ENCODE measurements at regions not wholly inside any gene's neighbourhood (a gene's known extent, or its start where the extent isn't known, plus 50 kb on each side); places are given as distances from the start of the nearest gene placed in this dataset.
A peak's percentile ranks its signal among the peaks of the same experiment; 100 is the strongest.

DNA sequence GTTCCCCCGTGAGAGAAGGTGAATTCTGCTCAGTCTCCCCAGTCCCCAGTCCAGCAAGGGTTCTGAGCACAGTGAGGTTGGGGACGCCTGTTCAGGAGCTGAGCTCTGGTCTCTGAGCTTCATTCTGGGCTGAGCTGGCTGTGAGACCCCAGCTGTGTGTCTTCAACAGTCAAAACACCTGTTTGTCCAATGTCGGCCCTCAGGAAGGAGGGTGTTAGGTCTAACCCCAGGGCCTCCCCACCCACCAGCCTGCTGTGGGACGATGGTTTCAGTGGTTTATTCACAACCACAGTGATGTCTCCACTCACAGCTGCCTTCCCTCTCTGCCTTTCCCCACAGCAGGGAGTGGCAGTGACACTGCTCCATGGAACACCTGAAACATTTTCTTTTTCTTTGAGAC, 1282.9 kb downstream of the TBC1D22A start:
- DNase-seq: no peak

DNA sequence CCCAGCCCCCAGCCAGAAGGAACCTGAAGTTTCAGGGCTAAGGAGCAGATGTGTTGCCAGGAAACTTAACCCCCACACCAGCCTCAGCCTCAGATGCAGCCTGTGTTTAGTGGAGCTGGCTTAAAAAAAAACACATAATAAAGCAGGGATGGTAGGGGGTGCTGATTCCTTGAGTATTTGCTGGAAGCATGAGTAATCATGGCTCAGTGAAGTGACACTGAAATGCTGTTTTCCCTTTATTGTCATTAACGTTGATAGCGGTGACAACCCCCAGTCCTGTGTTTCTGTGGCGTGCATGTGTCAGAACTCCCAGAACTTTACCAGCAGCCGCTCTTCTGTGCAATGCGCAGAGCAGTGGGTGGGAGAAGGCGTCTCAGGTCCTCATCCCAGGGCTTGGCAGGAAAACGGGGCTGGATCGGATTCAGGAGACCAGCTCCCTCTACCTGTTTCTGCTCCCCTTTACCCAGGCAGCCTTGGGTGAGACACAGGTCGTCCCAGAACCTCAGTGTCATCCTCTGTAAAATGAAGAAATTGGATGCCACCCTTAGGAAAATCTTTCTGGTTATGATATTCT, 1282.1 kb downstream of the TBC1D22A start:
- peak; percentile 36 for DNase-seq

DNA sequence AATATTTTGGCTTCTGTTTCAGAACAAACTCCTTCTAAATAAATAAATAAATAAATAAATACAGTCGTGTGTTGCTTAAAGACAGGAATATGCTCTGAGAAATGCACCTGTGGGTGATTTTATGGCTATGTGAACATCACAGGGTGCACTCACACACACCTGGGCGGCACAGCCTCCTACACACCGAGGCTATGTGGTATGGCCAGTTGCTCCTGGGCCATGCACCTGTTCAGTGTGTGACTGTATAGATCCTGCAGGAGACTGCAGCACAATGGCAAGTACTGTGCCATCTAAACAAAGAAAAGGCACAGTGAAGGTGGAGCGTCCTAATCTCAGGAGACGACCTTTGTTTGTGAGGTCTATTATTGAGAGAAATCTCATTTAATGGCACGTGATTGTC, 1281.1 kb downstream of the TBC1D22A start:
- DNase-seq: no peak

DNA sequence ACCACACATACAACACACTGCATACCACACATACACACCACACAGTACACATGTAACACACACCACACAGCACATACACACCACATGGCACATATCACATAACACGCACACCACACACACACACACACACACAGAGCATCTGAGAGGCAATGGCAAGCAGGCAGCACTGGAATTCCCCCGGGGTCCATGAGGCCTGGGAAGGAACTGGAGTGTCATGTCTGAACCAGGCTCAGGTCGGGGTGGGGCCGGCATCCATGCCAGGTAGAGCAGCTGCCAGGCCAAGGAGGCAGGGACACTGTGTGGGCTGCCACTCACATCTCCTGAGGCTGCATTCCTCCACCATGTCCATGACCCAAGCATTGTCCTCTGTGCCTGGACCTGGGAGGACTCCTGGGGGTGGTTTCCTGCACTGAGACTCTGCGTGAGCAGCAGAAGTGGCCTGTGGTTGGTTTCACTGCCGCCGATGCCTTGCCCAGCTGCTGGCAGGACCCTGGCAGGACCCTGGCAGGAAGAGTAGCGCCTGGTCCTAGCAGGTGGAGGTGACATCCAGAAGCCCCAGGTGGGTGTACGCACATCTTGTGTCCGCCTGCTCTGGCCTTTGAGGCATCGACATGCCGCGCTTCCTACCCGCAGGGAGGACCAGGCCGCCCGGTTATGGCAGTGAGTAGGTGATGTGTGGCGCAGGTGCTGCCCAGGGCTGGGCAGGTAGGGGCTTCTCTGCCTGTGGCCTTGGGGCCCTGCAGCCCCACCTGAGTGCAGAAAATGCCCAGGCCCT, 1280.4 kb downstream of the TBC1D22A start:
- no peak for DNase-seq

DNA sequence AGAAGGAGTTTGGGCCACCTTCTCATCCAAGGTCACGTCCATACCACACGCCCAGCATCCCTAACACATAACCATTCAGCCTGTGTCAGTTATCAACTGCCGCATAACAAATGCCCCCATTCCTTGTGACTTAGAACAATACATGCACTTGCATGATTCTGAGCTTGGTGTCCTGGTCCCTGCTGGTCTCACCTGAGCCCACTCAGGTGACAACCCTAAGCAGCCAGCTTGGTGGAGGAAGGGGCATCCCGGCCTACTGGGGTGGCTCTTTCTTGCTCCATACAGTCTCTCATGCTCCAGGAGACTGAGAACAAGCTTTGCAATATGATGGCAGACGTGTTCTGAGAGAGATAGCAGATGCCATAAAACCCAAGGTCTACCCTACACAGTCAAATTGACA, 1276.9 kb downstream of the TBC1D22A start:
- DNase-seq: no peak

DNA sequence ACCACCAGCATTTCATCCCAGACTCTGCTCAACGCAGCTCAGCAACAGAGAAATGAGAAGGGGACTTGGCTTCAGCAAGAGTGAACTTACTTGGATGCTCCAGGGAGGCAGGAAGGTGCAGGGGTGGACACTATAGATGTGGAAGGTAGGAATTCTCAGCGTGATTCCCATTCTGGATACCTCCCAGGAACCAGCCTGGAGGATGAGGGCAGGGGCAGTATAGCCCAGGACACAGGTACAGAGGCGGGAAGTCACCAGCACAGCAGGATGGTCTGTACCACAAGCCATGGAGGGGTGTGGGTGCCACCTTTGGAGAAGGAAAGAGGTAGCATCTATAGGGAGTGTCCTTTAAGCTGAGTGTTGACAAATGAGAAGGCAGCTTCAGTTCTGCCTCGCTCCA, 1275.2 kb downstream of the TBC1D22A start:
- DNase-seq: no peak

DNA sequence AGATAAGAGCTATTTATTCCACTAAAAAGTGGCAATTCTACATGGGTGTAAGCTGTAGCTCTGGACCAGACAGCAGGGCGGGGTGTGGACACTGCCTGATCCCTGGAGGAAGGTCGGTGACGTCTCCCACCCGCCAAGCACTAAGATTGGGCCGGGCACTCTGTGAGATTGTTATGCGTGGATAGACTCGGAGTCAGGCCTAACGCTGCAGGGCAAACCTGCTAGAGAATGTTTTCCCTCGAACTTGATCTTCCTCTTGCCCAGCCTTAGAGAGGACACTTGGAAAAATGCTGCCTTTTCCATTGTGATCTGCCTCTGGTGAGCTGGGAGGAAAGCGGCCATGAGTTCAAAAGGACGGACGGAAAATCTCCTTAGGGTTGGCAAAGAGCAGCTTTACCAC, 1273.4 kb downstream of the TBC1D22A start:
- DNase-seq: no peak

DNA sequence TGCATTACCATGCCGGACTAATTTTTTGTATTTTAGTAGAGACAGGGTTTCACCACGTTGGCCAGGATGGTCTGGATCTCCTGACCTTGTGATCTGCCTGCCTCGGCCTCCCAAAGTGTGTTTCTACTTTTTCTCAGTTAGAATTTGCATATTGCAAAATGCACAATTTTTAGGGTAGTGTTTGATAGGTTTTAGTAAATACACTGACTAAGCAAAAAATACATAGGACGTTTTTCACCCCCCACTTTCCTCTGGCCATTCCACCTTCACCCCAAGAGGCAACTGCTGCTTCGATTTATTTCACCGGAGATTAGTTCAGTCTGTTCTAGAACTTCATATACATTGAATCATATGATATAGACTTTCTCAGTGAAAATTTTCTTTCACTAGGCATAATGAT, 1269.1 kb downstream of the TBC1D22A start:
- no peak for DNase-seq

DNA sequence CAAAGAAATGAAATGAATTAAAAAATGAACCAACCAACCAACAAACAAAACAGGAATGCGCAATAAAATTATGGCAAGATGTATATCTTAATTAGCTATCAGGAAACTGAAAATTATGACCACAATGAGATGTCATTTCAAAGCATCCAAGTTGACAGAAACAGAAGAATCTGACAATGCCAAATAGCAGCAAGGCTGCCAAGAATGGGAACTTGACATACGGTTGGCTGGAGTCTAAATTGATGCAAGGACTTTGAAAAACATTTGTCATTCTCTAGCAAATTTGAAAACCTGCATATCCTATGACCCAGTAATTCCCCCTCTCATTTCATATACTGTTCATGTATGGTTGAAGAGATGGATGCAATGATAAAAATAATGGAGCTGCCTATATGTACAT, 1262.6 kb downstream of the TBC1D22A start:
- DNase-seq: no peak

DNA sequence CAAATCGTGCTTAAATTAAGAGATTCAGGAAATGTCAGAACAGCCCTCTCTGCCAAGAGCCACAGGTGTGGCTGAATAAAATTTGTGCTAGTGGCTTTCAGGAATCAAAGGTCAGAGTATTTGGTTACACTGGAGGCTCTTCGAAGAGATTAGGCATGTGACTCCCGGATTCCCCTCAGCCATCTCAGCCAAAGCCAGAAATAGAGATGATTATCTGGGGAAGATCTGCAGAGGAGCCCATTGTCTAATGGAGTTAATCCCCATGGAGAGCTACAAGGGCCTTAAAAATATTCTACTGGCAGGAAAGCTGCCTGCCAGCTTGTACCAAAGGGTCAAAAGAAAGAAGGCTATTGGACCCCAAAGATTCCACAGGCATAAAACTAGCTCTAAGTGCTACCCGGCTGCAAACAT, 1259.5 kb downstream of the TBC1D22A start:
- no peak for DNase-seq

DNA sequence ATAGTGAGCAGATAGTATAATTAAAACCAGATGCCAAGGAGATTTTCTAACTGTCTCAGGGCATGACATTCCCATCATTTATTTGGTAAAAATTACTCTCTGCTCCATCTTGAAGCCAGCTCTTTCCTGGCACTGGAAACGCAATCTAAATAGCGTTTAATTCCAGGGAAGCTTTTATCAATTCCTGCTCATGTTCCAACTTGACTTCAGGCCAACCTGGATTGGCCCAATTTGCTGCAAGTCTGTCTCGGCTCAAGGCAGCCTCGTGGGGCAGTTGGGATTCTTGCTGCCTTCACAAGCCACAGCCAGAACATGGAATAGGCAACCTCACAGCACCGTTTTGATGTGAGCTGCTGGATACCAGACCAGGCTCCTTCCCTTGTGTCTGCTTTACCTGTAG, 1255.9 kb downstream of the TBC1D22A start:
- DNase-seq: no peak

DNA sequence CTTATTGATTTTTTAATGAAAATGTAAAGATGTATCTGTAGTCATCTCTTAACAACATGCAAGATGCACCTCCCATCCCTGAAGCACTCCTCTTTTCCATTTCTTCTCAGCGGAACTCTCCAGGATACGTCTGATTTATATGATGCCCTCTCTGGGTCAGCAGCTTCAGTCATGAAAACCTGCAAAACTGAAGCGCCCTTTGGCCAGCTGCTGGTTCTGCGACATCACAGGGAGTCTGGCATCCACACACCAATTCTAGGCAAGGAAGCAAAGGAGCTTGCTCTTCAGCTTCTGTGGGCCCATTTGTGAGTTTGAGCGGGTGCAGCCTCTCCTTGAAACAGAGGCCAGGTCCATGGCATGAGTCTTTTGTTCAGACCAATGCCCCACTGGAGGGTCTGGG, 1253.3 kb downstream of the TBC1D22A start:
- no peak for DNase-seq

DNA sequence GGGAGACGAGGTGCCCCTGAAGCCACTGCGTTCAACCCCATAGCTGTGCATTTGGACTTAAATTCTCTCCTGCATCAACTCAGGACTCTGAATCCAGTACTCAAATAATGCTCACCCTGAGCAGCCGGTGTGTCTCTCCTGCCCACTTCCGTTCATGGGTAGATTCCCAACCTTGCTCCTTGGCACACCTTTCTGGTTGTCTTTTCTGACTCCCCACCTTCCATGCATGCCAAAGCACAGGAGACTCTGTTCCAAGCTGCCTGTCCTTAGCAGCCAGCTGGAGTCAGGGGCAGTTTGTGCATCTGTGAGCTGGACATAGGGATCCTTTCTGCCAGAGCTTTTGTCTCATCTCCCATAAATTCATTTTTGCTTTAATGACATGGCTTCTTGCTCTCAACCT, 1242.5 kb downstream of the TBC1D22A start:
- DNase-seq: no peak

DNA sequence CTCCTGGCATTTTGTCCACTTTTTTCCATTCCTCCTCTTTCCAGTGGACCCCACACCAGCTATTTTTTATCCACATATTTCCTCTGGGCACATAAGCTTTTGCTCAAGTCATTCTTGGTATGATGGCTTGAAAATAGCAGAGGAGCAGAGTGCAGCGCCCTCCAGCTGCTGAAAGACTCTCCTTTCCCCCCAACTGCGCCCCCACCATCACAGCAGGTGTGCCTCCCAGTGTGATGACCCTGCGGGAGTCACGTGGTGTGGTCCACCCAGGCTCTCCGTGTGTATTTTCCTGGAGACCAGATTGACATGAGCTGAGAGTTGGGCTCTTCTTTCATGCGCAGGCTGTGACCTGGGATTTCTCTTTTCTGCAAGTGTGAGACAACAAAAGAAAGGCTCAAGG, 1241.6 kb downstream of the TBC1D22A start:
- DNase-seq: no peak

DNA sequence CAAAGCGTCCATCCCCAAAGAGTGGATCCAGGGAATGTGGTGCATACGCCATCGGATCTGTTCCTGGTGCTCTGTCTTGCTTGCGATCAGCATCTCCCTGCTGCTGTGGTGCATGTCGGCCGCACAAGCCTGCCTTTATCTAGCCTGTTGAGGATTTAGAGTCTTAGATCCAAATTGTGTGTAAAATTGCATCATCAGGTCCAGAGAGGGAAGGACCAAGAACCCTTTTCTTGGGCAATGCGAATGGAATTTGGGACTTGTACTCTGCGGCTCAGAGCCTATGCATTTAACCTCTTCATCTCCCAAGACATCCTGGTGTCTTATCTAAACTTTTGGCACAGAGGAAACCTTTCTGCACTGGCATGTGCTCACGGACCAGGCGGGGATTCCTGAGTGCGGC, 1238.7 kb downstream of the TBC1D22A start:
- DNase-seq: no peak

DNA sequence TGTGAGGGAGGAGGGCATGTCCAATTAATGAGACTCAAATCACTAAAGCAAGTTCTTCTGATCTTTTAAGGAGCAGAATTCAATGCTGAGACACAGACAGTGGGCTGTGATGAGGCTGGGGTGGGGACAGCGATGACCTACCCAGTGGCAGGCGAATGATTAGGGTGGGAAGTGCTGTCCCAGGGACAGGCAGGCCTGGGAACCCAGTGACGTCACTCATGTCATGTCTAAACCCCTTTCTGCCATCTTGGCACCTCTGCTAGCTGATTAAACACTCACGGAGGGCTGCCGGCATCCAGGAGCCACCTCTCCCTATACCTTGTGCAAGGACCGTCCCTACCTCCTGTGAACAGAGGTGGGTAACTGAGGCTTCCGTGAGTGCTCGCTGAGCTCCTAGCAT, 1235.2 kb downstream of the TBC1D22A start:
- no peak for DNase-seq

DNA sequence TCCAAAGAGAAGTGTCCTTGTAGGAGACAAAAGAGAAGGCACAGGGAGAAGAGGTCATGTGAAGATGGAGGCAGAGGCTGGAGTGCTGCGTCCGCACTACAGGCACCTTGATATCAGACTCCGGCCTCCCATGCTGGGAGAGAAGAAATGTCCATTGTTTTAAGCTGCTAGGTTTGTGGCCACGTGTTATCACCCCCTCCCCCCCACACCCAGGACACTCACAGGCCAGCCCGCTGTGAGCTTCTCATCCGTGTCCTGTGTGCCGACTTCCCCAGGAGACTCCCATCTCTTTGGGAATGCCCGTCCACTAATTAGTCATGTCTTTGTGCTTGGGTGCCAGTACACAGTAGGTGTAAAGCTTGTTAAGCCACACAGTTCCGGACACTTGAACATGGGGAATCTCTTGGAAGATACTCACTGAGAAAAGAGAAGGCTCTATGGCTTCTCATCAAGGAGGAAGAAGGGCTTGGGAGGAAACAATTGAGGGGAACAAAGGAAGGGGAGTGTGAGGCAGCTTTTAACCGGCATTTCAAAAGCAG, 1234.7 kb downstream of the TBC1D22A start:
- no peak for DNase-seq

DNA sequence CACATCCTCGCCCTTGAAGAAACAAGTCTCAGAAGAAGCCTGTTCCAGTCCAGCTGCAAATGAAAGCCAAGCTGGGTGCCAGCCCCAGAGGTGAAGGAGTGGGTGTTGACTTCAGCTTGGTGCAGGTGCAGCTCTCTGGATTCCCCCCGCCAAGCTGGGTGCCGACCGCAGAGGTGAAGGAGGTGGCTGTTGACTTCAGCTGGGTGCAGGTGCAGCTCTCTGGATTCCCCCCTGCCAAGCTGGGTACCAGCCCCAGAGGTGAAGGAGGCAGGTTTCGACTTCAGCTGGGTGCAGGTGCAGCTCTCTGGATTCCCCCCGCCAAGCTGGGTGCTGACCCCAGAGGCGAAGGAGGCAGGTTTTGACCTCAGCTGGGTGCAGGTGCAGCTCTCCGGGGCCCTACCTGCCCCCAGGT, 1234.0 kb downstream of the TBC1D22A start:
- no peak for DNase-seq

DNA sequence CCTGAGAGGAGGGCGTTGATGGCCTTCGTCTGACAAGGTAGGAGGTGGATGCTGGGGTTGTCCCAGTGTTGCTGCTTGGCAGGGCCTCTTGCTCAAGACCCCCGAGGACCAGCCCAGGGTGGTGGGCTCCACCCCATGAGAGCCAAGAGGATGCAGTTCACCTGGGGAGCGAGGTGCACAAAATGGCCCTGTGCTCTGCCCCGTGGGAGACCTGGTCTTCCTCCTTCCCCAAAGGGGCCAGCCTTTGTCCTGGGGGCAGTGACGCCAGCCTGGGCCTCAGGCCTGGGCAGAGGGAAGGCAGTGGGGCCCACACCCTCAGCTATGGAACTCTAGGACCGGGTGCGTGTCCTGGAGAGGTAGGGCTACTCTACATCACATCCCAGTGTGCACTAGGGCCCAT, 1233.3 kb downstream of the TBC1D22A start:
- DNase-seq: no peak

DNA sequence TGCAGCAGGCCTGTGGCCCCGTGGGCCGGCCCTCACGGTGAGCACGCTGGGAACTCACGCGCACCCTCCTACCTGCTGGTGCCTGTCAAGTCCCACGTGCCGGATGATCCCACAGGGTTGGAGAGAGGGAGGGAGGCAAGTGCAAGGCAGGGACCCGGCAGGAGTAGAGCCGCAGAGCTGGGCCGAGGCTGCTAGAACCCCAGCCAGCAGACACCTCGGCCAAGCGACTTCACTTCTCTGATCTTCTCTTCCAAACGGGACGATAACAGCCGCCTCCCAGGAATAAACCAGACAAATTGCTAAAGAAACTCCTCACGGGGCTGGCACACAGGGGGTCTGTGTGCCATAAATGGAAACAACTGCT, 1232.8 kb downstream of the TBC1D22A start:
- DNase-seq: no peak

DNA sequence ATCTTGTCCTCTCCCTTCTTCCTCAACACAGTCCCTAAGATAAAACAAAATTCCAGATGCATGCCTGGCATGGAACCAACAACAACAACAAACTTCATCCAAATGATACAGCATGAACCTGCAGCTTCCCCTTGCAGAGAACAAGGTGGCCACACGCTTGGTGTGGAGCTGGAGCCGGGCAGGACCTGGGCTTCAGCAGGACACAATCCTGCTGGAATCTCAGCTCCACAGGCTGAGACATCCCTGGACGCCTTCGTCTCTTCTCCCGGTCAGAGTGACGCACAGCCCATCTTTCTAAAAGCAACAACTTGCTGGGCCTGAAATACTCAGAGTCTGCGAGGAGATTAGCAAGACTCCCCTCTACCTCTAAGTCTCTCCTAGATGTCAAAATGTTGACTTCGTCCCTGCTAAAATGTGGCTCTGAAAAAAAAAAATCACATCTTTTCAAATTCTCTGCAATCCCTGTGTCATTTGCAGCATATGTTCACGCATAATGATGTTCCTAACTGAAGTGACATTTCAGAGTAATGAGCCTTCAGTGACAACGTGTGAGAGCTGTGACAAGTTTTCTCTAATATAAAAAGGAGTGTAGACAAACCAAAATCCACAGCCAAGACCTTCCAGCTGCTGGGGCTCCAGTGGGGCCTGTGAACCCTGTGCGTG, 1232.3 kb downstream of the TBC1D22A start:
- no peak for DNase-seq

DNA sequence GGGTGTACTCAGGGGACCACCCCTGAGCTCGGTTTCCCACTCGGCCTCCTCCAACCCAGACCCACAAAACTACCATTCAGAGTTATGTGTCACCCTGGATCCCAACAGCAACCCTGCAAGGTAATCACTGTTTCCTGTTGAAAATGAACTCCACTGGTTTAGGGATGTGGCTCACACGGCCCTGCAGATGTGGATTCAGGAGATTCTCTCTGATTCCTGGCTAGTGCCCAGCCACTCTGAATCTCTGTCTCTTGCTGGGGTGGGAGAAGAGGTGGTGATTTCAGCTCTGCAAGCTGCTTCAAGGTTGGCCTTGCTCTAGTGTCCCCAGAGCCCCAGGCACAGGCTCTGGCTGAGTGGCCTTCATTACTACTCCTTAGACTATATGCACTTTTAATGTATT, 1231.6 kb downstream of the TBC1D22A start:
- DNase-seq: no peak

DNA sequence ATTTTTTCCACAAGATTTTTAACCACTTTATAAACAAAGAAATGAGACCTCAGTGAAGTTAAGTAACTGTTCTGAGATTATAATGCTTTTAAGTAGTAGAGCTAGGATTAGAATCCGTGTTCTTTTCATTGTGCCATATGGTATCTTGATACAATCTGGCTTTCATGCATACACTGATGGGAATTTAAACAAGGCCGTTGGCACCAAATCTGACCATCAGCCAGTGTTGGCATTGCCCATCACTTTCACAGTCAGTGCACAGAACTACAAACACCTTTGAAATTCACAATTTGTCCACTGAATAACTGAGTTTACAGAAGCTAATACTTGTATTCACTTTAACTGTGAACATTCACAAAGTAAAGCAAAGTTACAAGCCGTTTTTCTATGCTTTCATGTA, 1228.0 kb downstream of the TBC1D22A start:
- no peak for DNase-seq

DNA sequence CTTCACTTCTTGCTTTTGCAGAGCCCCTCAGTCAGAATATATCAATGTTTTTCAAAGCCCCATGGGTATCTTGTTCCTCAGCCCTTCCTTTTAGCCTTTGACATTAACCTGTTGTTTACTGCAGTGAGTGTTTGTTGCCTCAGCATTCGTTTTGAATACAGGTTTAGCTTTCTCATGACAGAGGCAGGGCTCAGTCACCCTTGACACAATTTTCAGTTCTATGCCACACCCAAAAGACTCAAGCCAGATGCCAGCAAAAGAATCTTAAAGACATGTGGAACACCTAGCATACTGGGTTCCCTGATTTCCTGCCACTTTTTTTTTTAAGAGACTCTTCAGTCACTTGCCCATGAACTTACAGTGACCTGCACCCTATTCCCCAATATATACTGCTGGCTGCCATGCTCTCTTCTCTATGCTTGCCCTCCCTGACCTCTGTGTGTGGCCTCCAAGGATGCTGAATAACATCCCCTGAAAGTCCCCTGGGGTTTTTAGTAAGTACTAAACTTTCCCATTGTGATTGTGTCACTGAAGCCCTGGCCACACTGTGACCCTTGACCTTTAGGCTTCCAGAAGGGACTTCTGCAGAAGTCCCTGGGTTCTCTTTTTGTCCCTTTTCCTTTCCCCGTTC, 1225.5 kb downstream of the TBC1D22A start:
- no peak for DNase-seq

Measured in NCI-H2171 (cell line).